ENCODE measurements at regions not wholly inside any gene's neighbourhood (a gene's known extent, or its start where the extent isn't known, plus 50 kb on each side); places are given as distances from the start of the nearest gene placed in this dataset.
"Not testable (repeated sequence)": the region's sequence is repeated elsewhere in the genome, so short reads cannot be mapped to it uniquely, and the experiment has no call there.

- Histone ChIP-seq H3K9me3 (no peaks in the 10 kb centered on the region), H3K4me1 (no peaks in the 10 kb centered on the region), H3K27ac (no peak overlapping the region), H3K4me3 (no peak overlapping the region), H3K27me3 (no peaks in the 10 kb centered on the region), H3K36me3 (no peaks in the 10 kb centered on the region)
- no peak for DNase-seq (ENCODE audit: low spot score)
- no peak for TF ChIP-seq CTCF (IDR thresholded peaks at IDR 0.05)
Measured at GRCh38 chr4:158376106-158376840, 145.4 kb upstream of the RXFP1 start.

GRCh38 chr4:158384414-158384813 is 137.3 kb upstream of the RXFP1 start:
- Histone ChIP-seq H3K36me3 (no peaks in the 10 kb centered on the region), H3K4me1 (no peaks in the 10 kb centered on the region), H3K27ac (no peak overlapping the region), H3K9me3 (no peaks in the 10 kb centered on the region), H3K4me3 (no peak overlapping the region), H3K27me3 (no peaks in the 10 kb centered on the region)
- TF ChIP-seq CTCF (IDR thresholded peaks at IDR 0.05) = no peak
- DNase-seq (ENCODE audit: low spot score) = no peak

GRCh38 chr4:158395343-158395742 is 126.3 kb upstream of the RXFP1 start:
- no peak for TF ChIP-seq CTCF (IDR thresholded peaks at IDR 0.05)
- Histone ChIP-seq H3K27me3 (no peaks in the 10 kb centered on the region), H3K36me3 (no peaks in the 10 kb centered on the region), H3K27ac (no peak overlapping the region), H3K4me1 (no peaks in the 10 kb centered on the region), H3K9me3 (no peaks in the 10 kb centered on the region), H3K4me3 (no peak overlapping the region)
- DNase-seq (ENCODE audit: low spot score) = no peak

- Histone ChIP-seq H3K27ac (no peak overlapping the region), H3K36me3 (no peaks in the 10 kb centered on the region), H3K4me1 (no peaks in the 10 kb centered on the region), H3K27me3 (no peaks in the 10 kb centered on the region), H3K9me3 (no peaks in the 10 kb centered on the region), H3K4me3 (no peak overlapping the region)
- no peak for TF ChIP-seq CTCF (IDR thresholded peaks at IDR 0.05)
- no peak for DNase-seq (ENCODE audit: low spot score)
Measured at GRCh38 chr4:158395889-158396288, 125.8 kb upstream of the RXFP1 start.

- Histone ChIP-seq H3K4me1 (no peaks in the 10 kb centered on the region), H3K27me3 (no peaks in the 10 kb centered on the region), H3K4me3 (no peak overlapping the region), H3K36me3 (no peaks in the 10 kb centered on the region), H3K9me3 (no peaks in the 10 kb centered on the region), H3K27ac (no peak overlapping the region)
- no peak for TF ChIP-seq CTCF (IDR thresholded peaks at IDR 0.05)
- no peak for DNase-seq (ENCODE audit: low spot score)
Measured at GRCh38 chr4:158397781-158398180, 123.9 kb upstream of the RXFP1 start.

- not testable (repeated sequence) for H3K9me3 ChIP-seq; H3K27me3 ChIP-seq; H3K4me1 ChIP-seq; DNase-seq (ENCODE audit: low spot score); H3K4me3 ChIP-seq; H3K36me3 ChIP-seq; H3K27ac ChIP-seq
Measured at GRCh38 chr4:158407961-158408360, 113.7 kb upstream of the RXFP1 start.
